ENCODE measurements at regions not wholly inside any gene's neighbourhood (a gene's known extent, or its start where the extent isn't known, plus 50 kb on each side); places are given as distances from the start of the nearest gene placed in this dataset.

- H3K4me3 ChIP-seq (ENCODE audit: low read depth, low read length) = no peak overlapping the region
These were observed 77.2 kb downstream of the HIF1AN start for GRCh38 chr10:100612601-100613595.

DNA sequence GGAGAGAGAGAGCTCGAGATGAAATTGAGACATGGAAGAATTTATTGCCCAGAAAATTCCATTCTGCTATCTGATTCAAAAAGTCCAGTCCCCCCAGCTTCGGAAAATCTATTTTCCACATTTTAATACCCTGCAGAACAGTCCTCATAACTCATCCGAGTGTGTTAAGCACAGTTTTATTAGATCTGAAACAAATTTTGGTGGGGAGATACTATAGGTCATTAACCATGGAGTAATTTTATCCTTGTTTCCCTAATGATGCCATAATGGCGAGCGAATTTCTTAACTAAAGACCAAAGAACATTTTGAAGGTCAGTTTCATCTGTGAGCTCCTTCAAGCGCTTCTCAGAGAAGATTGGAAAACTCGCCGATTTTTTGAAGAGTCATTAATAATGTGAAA, 78.1 kb downstream of the HIF1AN start:
- no peak overlapping the region for H3K4me3 ChIP-seq (ENCODE audit: low read depth, low read length)

DNA sequence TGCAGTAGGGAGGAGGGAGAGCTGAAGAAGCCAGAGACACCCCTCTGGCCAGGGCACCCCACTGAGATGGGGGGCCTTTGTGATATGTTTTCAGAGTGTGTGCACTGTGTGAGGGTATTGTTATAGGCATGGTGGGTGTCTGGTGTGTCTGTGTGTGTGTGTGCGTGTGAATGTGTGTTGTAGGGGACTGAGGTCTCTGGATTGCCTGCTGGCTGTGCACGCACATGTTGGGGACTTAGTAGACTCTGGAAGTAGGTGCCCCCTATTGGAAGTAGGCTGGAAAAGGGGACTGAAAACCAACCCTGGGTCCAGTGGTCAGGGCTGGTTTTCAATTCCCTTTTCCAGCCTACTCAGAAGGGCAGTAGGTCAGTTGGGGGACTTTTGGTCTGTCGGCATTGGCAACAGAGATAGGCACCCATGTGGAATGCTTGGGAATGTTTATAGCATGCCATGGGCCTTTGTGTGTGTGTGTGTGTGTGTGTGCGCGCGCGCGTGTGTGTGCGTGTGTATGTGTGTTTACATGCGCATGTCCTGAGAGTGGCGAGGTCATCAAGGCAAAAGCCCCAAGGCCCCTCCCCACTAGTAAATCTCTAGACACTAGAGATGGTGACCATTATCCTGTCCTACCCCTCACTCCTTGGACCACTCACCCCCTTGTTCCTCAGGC, 78.8 kb downstream of the HIF1AN start:
- no peak overlapping the region for H3K4me3 ChIP-seq (ENCODE audit: low read depth, low read length)

DNA sequence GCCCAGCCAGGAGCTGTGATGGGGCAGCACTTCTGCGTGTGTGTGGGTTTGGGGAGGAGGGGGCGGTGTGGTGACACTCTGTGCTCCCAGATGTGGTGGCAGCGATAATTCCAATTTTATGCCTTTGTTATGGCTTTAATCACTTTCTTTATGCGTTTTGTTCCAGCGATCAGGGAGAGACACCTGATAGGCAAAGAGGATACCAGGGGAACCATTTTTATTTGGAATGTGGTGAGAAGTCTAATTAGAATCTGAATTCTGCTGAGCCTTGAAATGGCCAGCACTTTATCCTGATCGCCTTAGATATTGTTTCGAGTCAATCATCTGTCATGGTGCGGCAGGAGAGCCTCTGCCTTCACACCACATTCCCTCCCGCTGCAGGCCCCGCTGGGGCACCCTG, 79.5 kb downstream of the HIF1AN start:
- no peak overlapping the region for H3K4me3 ChIP-seq (ENCODE audit: low read depth, low read length)

- no peak overlapping the region for H3K4me3 ChIP-seq (ENCODE audit: low read depth, low read length)
These were observed 80.2 kb downstream of the HIF1AN start for GRCh38 chr10:100615908-100616307.

- no peak overlapping the region for H3K4me3 ChIP-seq (ENCODE audit: low read depth, low read length)
These were observed 82.4 kb downstream of the HIF1AN start for GRCh38 chr10:100618091-100618615.

GRCh38 chr10:100618632-100619255, 83.0 kb downstream of the HIF1AN start:
- H3K4me3 ChIP-seq (ENCODE audit: low read depth, low read length) = no peak overlapping the region

DNA sequence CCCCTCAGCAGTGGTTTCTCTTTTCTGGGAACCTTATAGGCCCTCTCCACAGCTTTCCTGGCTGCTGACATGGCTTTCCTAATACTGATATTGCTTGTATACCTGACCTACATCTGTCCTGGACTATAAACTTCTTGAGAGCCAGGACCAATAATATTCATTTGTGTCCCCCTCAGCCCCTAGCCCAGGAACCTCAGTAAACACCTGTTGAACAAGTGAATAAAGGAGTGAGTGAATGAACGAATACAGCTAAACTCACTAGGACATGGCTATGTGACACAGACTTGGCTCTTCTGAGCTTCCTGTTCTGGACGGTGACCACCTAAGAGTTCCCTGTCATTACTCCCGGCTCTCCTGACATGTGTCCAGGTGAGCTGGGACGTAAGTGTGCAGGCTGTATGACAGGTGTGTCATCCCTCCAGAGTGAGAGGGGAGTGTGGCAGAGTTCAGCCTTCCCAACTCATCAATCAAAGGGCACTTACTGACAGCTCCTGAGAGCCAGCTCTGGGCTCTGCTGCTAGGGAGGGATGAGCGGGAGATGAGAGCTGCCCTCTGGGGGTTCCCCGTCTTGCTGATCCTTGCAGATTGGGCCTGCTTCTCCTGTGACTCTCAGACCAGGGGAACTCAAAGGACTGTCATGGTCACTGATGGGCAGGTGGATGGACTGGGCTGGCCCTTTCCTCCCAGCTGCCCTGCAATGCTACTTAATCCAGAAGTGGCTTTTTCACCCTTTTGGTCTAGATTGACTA, 84.5 kb downstream of the HIF1AN start:
- H3K4me3 ChIP-seq (ENCODE audit: low read depth, low read length) = no peak overlapping the region

DNA sequence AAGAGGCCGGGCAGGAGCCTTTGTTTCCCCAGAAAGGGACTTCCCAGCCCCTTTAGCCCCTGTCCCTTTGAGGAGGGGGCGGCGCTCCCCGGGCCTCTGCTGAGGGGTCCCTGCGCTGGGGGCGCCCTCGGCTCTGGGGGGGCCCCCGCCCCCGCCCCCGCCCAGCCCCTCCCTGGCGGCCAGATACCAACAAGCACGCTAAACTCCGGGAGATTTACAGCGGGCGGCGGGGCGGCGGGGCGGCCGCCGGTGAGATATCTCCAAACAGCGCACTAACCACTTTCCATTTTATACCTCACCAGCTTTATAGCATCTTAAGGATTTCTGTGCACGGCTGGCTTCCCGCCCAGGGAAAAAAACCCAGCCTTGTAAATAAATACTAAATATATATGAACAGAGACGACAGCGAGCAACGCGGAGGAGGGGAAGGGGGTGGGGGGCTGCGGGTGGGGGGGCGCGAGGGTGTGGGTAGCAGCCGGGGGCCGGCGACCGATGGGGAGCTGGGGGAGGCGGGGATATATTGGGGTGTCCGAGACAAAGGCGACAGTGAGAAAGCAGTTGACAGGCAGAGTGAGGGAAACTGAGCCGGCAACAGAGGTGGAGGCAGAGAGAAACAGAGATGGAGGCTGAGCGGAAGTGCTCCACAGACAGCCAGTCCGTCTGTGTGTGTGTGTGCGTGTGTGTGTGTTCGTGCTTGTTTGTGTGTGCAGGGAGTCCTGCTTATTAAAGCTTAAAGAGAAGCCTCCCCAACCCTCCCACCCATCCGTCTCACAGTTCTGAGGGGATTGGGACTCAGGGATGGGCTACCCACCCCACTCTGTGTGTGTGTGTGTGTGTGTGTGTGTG, 85.8 kb downstream of the HIF1AN start:
- no peak overlapping the region for H3K4me3 ChIP-seq (ENCODE audit: low read depth, low read length)

DNA sequence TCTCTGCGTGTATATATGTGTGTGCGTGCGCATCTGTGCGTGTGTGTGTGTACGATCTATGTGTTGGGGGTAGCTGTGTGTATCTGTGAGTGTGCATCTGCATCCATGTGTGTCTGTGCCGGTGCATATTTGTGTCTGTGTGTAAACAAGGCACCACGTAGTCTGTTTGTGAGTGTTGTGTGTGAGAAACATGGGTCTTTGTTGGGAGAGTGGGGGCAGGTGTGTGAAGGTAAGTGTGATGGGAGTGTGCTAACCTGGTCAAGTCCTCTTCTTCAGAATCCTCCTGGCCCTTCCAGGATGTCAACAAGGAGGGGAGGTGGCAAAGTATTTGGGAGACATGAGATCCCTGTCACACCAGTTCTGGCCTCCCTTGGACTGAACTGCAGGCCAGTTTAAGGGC, 87.2 kb downstream of the HIF1AN start:
- H3K4me3 ChIP-seq (ENCODE audit: low read depth, low read length) = no peak overlapping the region

DNA sequence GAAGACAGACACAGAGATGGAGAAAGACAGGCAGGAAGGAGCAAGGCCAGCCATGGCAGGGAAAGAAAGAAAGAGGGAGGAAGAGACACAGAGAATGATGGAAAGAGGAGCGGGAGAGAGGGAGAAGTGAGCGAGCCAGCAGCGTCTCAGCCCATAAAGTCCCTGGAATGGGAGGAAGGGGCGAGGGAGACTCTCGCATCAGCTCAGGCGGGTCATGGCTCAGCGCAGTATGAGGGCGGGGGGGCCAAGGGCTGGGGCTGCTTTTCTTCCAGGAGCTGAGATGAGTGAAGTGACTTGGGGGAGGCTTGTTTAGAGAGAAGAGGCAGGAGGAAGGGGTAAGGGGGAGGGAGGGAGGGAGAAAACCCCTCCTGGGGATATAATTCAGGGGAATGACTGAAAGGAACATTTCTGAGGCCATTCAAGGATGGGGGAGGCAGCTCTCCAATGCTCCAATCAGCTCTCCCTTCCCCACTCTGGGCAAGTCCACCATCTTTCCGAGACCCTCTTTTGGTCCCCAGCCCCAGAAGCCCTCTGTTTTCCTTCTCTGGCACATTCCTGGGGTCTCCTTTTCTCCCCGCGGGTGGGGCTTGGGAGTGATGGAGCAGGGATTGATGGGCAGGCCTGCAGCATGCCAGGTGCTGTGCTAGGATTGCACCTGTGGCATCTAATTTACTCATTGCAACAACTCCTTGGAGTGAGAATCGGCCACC, 87.9 kb downstream of the HIF1AN start:
- no peak overlapping the region for H3K4me3 ChIP-seq (ENCODE audit: low read depth, low read length)

DNA sequence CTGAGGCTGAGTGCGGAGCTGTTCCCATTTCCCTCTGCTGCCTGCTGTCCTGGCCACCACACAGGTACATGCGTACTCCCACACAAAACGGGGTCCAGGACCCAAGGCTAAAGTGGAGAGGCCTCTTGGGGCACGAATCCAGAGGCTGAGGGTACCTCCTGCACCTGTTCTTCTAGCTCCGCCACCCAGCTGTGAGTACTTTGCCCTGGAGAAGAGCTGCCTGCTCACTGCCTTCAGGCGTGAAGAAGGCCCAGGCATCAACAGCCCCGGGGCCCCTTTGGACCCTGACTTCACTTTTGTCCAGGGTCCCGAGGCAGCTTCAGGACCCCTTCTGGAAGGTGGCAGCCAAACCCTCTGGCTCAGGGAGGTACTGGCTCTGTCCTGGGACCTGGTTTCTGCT, 88.6 kb downstream of the HIF1AN start:
- H3K4me3 ChIP-seq (ENCODE audit: low read depth, low read length) = no peak overlapping the region

- H3K4me3 ChIP-seq (ENCODE audit: low read depth, low read length) = no peak overlapping the region
These were observed 90.1 kb downstream of the HIF1AN start for GRCh38 chr10:100625816-100626215.

DNA sequence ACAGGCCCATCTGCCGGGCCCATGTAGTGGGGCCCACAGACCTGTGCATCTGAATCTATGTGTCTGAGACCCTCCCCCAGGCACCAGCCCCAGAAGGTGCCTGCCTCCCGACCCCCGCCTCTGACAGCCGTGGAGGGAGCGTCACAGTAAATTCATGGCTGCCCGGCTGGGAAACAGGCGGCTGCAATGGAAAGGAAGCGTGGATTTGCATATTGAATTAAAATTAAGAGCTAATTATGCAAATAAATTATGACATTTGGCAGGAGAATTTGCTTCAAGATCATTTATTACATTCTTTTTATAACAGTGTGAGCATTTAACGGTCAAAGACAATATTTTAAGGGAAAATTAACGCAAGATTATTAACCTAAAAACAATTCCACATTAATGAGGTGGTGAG, 92.3 kb downstream of the HIF1AN start:
- no peak overlapping the region for H3K4me3 ChIP-seq (ENCODE audit: low read depth, low read length)

- no peak overlapping the region for H3K4me3 ChIP-seq (ENCODE audit: low read depth, low read length)
These were observed 95.4 kb downstream of the HIF1AN start for GRCh38 chr10:100631192-100631591.

GRCh38 chr10:100632027-100632426, 96.3 kb downstream of the HIF1AN start:
- H3K4me3 ChIP-seq (ENCODE audit: low read depth, low read length) = no peak overlapping the region

DNA sequence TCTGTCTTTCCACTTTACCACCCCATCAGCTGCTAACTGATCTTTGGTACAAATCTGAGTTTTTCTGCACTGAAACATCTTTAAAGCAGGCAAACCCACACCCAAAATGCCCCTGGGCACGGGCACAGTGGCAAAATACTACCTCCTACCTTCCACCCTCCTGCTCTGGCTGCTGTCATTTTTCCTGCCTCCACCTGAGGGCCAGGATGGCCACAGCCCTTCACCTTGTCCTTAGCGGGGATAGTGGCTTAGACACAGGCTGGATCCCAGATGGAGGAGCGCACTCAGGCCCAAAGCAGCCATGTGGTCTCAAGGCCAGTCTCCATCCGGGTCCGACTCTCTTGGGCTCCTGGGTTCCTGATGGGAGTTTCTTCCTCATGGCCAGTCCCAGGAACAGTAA, 98.3 kb downstream of the HIF1AN start:
- H3K4me3 ChIP-seq (ENCODE audit: low read depth, low read length) = no peak overlapping the region

GRCh38 chr10:100636848-100637553, 101.3 kb downstream of the HIF1AN start:
- H3K4me3 ChIP-seq (ENCODE audit: low read depth, low read length) = no peak overlapping the region

DNA sequence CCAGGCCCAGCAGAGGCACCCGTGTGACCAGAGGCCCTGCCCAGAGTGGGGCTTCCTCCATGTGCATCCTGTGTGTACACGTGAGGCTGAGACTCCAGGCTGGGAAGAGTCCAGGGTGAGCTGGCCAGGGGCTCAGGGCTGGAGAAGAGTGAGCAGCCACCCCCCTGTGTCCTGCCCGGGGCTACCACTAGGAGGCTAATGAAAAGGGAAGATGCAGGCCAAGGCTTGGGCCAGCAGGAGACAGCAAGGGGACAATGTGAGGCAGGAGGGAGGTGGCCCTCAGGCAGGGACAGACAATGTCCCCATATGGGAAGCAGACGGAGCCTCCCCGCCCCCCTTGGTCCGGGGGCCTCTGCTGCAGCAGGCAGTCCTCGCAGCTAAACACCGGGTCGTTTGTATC, 102.0 kb downstream of the HIF1AN start:
- H3K4me3 ChIP-seq (ENCODE audit: low read depth, low read length) = no peak overlapping the region
